Nephron (organoid): ENCODE measurements at regions not wholly inside any gene's neighbourhood (a gene's known extent, or its start where the extent isn't known, plus 50 kb on each side); places are given as distances from the start of the nearest gene placed in this dataset.

ENCODE experiments used
- H3K27ac Mint-ChIP-seq, 3 experiments: 2 replicates each; pipeline ENCODE4 v1.8.0; 2020; ENCODE audit warnings: mixed read lengths in 3 of 3, mild to moderate bottlenecking in 2 of 3, moderate library complexity in 1 of 3
- H3K27me3 Mint-ChIP-seq: 2 replicates; pipeline ENCODE4 v1.8.0; 2021; ENCODE audit warnings: low read depth, mild to moderate bottlenecking, moderate library complexity, mixed read lengths
- H3K36me3 Mint-ChIP-seq: 2 replicates; pipeline ENCODE4 v1.8.0; 2020; ENCODE audit warnings: low read depth, mixed read lengths
- H3K4me1 Mint-ChIP-seq: 2 replicates; pipeline ENCODE4 v1.8.0; 2020; ENCODE audit warnings: mixed read lengths
- H3K4me3 Mint-ChIP-seq, 3 experiments: 2 replicates each; pipeline ENCODE4 v1.8.0; 2020; ENCODE audit warnings: mild to moderate bottlenecking in 3 of 3, mixed read lengths in 3 of 3, moderate library complexity in 2 of 3
- H3K9me3 Mint-ChIP-seq: 2 replicates; pipeline ENCODE4 v1.8.0; 2020; ENCODE audit warnings: mixed read lengths
- CTCF ChIP-seq, 3 experiments: fragments of 200-600 bp; sonication (generic); IDR thresholded peaks; one replicate each; pipeline ENCODE4 v1.5.0; 2021; ENCODE audit warnings: antibody characterized with exemption in 3 of 3; ENCODE audit not compliant: unreplicated experiment in 3 of 3

GRCh38 chr5:40389591-40389990 lies 290.1 kb upstream of the PTGER4 start:
- Mint-ChIP-seq H3K27me3 (no peaks in the 10 kb centered on the region), H3K9me3 (no peaks in the 10 kb centered on the region), H3K36me3 (no peaks in the 10 kb centered on the region), H3K4me1 (peaks cover 2% of the 10 kb centered on the region), H3K4me3 (no peak overlapping the region), H3K27ac (no peak overlapping the region)
- no peak for TF ChIP-seq CTCF (IDR thresholded peaks at IDR 0.05; ENCODE audit: unreplicated experiment in 3 of 3)

GRCh38 chr5:40386289-40386688 lies 293.4 kb upstream of the PTGER4 start:
- H3K36me3 Mint-ChIP-seq = no peaks in the 10 kb centered on the region
- H3K4me1 Mint-ChIP-seq = no peaks in the 10 kb centered on the region
- H3K4me3 Mint-ChIP-seq = no peak overlapping the region
- TF ChIP-seq CTCF (IDR thresholded peaks at IDR 0.05; ENCODE audit: unreplicated experiment in 3 of 3) = no peak
- no peaks in the 10 kb centered on the region for H3K27me3 Mint-ChIP-seq
- H3K27ac Mint-ChIP-seq = no peak overlapping the region
- no peaks in the 10 kb centered on the region for H3K9me3 Mint-ChIP-seq

GRCh38 chr5:40385544-40385943 lies 294.2 kb upstream of the PTGER4 start:
- no peaks in the 10 kb centered on the region for H3K36me3 Mint-ChIP-seq
- H3K4me1 Mint-ChIP-seq = no peaks in the 10 kb centered on the region
- H3K27me3 Mint-ChIP-seq = no peaks in the 10 kb centered on the region
- no peak for TF ChIP-seq CTCF (IDR thresholded peaks at IDR 0.05; ENCODE audit: unreplicated experiment in 3 of 3)
- H3K27ac Mint-ChIP-seq = no peak overlapping the region
- no peaks in the 10 kb centered on the region for H3K9me3 Mint-ChIP-seq
- no peak overlapping the region for H3K4me3 Mint-ChIP-seq

GRCh38 chr5:40384782-40385390 lies 294.8 kb upstream of the PTGER4 start:
- H3K4me1 Mint-ChIP-seq = no peaks in the 10 kb centered on the region
- no peak overlapping the region for H3K4me3 Mint-ChIP-seq

GRCh38 chr5:40383749-40384651 lies 295.7 kb upstream of the PTGER4 start:
- no peak for TF ChIP-seq CTCF (IDR thresholded peaks at IDR 0.05; ENCODE audit: unreplicated experiment in 3 of 3)
- Mint-ChIP-seq H3K9me3 (peaks cover 3% of the 10 kb centered on the region), H3K27me3 (no peaks in the 10 kb centered on the region), H3K36me3 (no peaks in the 10 kb centered on the region), H3K27ac (no peak overlapping the region), H3K4me1 (no peaks in the 10 kb centered on the region), H3K4me3 (no peak overlapping the region)

More at GRCh38 chr5:40384782-40385390, 294.8 kb upstream of the PTGER4 start:
- Mint-ChIP-seq H3K27me3 (no peaks in the 10 kb centered on the region), H3K27ac (no peak overlapping the region), H3K36me3 (no peaks in the 10 kb centered on the region), H3K9me3 (peaks cover 3% of the 10 kb centered on the region)
- no peak for TF ChIP-seq CTCF (IDR thresholded peaks at IDR 0.05; ENCODE audit: unreplicated experiment in 3 of 3)
